Fibroblast of pulmonary artery (primary cell): ENCODE measurements at regions not wholly inside any gene's neighbourhood (a gene's known extent, or its start where the extent isn't known, plus 50 kb on each side); places are given as distances from the start of the nearest gene placed in this dataset.

Experiments used
- DNase-seq: peaks from one replicate; pipeline ENCODE4 v3.0.0-alpha.2; 2010; ENCODE audit warnings: low read depth
- H3K4me3 ChIP-seq: replicated peaks from 2 replicates; pipeline ENCODE4 v1.5.1; 2011; ENCODE audit warnings: low read depth, mild to moderate bottlenecking, control low read depth, low read length, moderate library complexity
- CTCF ChIP-seq: IDR thresholded peaks from 2 replicates; pipeline ENCODE4 v1.5.1; 2011; ENCODE audit warnings: mild to moderate bottlenecking, control low read depth, low read length, inconsistent platforms; ENCODE audit errors: missing control alignments

GRCh38 chr3:167188592-167188991 is 191.5 kb downstream of the ZBBX start:
- H3K4me3 ChIP-seq: no peak overlapping the region
- no peak for DNase-seq
- no peak for TF ChIP-seq CTCF

DNA sequence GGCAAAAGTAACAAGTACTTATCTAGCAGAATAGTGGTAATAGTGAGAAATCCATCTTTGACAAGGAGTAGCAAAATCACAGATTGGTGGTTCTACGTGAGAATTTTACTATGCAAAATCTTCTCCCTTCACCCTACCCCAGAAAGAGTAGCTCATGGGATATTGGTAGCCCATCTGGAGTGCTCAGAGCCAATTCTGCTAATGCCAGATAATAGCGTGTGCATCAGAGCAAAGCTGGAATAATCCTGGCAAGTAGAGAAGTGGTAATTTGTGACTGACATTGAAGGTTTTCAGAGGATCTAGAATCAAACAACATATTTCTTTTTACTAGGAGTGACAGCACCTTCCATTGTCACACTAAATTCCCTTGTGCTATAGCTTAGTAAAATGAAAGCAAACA is 192.9 kb downstream of the ZBBX start:
- no peak for TF ChIP-seq CTCF
- no peak for DNase-seq
- H3K4me3 ChIP-seq: no peak overlapping the region

DNA sequence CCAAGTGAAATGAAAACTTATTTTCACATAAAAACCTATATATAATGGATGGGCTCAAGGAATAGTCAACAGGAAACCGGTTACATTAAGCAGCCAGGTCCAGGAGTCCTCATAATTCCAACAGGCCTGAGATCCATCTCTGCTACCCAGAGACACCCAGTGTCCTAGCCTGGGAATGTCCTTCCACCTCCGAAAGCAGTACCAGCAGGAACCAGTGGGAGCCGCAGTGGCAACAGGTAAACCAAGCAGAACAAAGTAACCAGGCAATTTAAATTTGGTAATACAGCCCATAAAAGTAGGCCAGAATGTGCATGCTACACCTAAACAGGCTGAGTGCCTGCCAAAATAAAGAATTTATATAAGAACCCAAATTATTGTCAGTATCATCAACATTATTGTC is 195.6 kb downstream of the ZBBX start:
- DNase-seq: no peak
- no peak for TF ChIP-seq CTCF
- H3K4me3 ChIP-seq: no peak overlapping the region

DNA sequence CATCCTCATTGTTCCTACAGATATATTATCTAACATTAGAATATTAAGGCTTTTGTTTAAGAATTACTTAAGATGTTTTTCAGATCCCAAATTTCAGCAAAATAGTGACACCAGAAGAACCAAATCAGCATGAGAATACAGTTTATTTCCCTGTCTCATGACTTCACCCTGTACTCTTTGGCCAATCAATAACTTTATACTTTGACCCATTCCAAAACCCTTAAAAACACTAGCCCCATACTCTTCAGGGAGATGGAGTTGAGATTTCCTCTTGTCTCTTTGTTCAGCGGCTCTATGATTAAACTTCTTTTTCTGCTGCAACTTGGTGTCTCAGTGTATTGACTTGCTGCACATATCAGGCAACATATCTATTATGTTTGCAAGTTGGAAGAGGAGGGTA is 207.7 kb downstream of the ZBBX start:
- no peak overlapping the region for H3K4me3 ChIP-seq
- no peak for DNase-seq
- no peak for TF ChIP-seq CTCF

DNA sequence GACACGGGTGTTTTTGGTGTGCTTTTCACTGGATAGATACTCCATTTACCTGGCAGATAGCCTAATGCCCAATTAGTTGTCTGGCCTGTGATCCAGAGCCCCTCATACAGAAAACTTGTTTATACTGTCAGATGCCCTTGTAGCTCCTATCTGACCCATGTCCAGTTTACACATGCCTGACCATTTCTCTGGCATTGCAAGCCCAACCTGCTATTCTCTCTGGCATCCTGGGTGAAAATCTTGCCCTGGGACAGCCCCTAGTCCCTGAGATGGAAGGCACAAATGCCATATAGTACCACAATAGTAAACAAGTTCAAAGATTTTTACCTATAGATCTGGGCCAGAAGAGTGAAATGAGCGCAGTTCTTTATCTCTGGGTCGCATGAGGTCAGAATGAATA is 212.6 kb downstream of the ZBBX start:
- H3K4me3 ChIP-seq: no peak overlapping the region
- DNase-seq: no peak
- no peak for TF ChIP-seq CTCF

DNA sequence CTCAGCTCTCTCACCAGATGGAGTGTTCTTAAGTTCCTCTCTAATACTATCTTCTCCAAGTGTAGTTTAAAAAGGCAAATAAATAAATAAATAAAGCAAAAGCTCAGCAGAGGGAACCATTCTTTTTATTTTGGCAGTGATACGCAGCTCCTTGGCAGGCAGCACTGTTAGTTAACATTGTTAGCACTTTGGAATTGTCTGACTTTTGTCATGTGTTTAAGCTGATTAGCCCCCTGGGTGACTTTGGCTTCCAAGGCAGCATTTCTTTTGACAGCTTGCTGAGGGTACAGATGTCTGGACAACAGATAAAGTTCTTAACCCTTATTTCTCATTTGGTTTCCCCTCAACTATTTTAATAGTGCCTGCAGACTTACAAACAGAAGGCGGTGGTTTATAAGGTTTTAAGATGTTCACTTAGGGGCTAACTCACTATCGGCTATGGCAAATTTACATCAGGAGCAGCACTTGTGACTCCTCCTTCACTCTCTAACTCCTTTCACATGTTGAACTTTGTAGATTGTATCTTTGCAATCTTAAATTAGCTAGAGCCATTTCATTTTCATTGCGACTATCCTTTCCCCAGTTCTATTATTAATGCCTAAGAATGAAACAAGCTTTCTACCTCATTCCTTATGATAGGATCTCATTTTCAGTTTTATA is 213.4 kb downstream of the ZBBX start:
- DNase-seq: no peak
- no peak overlapping the region for H3K4me3 ChIP-seq
- TF ChIP-seq CTCF: no peak

DNA sequence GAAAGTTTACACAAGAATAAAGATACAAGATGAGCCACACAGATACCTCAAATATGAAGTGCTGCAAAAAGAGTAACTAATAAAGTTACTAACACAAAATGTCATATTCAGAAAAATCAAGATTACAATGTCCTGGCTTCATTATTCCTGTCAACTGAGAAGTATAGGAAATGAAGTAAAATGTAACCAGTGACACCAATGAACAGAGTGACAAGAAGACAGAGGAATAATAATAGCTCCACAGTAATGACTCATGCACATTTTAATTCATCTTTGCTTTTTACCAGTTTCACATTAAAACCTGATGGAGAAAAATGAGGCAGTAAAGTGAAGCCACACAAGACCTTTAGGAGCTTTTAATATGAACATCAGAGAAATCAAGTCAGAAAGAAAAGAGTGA is 214.1 kb downstream of the ZBBX start:
- H3K4me3 ChIP-seq: no peak overlapping the region
- TF ChIP-seq CTCF: no peak
- no peak for DNase-seq
